Lung (tissue), 11 donors: ENCODE measurements at regions not wholly inside any gene's neighbourhood (a gene's known extent, or its start where the extent isn't known, plus 50 kb on each side); places are given as distances from the start of the nearest gene placed in this dataset.

Experiments
- ATAC-seq: fragments of 200-7000 bp; cut with Tn5 transposase; one replicate; pipeline ENCODE4 v1.9.1; 2020; ENCODE audit warnings: moderate number of reproducible peaks; ENCODE audit not compliant: insufficient read depth, low FRiP score
- DNase-seq, 3 donors: peaks; one replicate each; pipeline ENCODE4 v3.0.0-alpha.2; 2013 to 2017
- H3K27ac ChIP-seq, 2 donors: one replicate each; pipeline ENCODE4 v1.5.1; 2013; ENCODE audit warnings: mild to moderate bottlenecking in 2 of 2, moderate library complexity in 2 of 2, control low read depth in 1 of 2, inconsistent platforms in 1 of 2, low read depth in 1 of 2, low read length in 1 of 2
- H3K27me3 ChIP-seq, 3 donors: one replicate each; pipeline ENCODE4 v1.5.1; 2013; ENCODE audit warnings: low read length in 2 of 3; ENCODE audit not compliant: control insufficient read depth in 3 of 3, insufficient read depth in 3 of 3
- H3K36me3 ChIP-seq, 4 donors: one replicate each; pipeline ENCODE4 v1.5.1; 2013; ENCODE audit warnings: low read length in 4 of 4, mild to moderate bottlenecking in 1 of 4, moderate library complexity in 1 of 4; ENCODE audit not compliant: control insufficient read depth in 4 of 4, insufficient read depth in 4 of 4
- H3K4me1 ChIP-seq, 5 donors: one replicate each; pipeline ENCODE4 v1.5.1; 2013; ENCODE audit warnings: low read length in 5 of 5, mild to moderate bottlenecking in 2 of 5, moderate library complexity in 1 of 5; ENCODE audit not compliant: control insufficient read depth in 5 of 5, insufficient read depth in 5 of 5
- H3K4me3 ChIP-seq: one replicate; pipeline ENCODE4 v1.5.1; 2013; ENCODE audit warnings: mild to moderate bottlenecking, control low read depth, moderate library complexity
- H3K9ac ChIP-seq, 2 donors: one replicate each; pipeline ENCODE4 v1.5.1; 2013; ENCODE audit warnings: low read length in 2 of 2, control low read depth in 1 of 2; ENCODE audit not compliant: insufficient read depth in 1 of 2
- H3K9me3 ChIP-seq, 4 donors: one replicate each; pipeline ENCODE4 v1.5.1; 2013; ENCODE audit warnings: low read length in 3 of 4, mild to moderate bottlenecking in 1 of 4, moderate library complexity in 1 of 4; ENCODE audit not compliant: control insufficient read depth in 4 of 4, insufficient read depth in 3 of 4
- whole genome bisulfite sequencing, 2 donors: extraction: QIAGEN DNeasy Blood & Tissue Kit; methylation state at CpG; one replicate each; pipeline ENCODE4 v1.1.7; 2013; 5-methylcytosine and 5-hydroxymethylcytosine counted together
- TF ChIP-seq, protein P1 (sequence below): IDR thresholded peaks from 2 replicates; pipeline ENCODE4 v1.5.1; 2012; ENCODE audit warnings: mild to moderate bottlenecking; ENCODE audit errors: control extremely low read depth, extremely low read depth
- donor health status: control.
- donor health status: control.
- donor health status: Bipolar disorder and iron deficiency.
- donor health status: healthy.
- donor health status: DM: yes; HTN: yes; CAD: no.

DNA sequence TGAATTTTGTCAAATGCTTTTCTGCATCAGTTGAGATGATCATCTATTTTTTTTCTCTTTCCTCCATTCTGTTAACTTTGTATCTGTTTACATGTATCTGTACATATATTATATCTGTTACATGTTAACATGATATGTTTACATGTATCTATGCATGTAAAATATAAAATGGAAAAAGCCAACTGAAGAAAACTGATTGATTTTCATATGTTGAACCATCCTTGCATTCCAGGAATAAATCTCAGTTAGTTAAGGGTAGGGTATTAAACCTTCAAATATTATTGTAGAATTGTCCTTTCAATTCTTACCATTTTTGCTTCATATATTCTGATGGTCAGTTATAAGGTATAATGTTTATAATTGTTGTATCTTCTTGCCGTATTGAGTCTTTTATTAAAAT, 336.1 kb downstream of the ZFHX3 start:
- H3K9ac ChIP-seq = no peak overlapping the region
- no peak for ATAC-seq
- TF ChIP-seq, protein P1, sequence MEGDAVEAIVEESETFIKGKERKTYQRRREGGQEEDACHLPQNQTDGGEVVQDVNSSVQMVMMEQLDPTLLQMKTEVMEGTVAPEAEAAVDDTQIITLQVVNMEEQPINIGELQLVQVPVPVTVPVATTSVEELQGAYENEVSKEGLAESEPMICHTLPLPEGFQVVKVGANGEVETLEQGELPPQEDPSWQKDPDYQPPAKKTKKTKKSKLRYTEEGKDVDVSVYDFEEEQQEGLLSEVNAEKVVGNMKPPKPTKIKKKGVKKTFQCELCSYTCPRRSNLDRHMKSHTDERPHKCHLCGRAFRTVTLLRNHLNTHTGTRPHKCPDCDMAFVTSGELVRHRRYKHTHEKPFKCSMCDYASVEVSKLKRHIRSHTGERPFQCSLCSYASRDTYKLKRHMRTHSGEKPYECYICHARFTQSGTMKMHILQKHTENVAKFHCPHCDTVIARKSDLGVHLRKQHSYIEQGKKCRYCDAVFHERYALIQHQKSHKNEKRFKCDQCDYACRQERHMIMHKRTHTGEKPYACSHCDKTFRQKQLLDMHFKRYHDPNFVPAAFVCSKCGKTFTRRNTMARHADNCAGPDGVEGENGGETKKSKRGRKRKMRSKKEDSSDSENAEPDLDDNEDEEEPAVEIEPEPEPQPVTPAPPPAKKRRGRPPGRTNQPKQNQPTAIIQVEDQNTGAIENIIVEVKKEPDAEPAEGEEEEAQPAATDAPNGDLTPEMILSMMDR = no peak

DNA sequence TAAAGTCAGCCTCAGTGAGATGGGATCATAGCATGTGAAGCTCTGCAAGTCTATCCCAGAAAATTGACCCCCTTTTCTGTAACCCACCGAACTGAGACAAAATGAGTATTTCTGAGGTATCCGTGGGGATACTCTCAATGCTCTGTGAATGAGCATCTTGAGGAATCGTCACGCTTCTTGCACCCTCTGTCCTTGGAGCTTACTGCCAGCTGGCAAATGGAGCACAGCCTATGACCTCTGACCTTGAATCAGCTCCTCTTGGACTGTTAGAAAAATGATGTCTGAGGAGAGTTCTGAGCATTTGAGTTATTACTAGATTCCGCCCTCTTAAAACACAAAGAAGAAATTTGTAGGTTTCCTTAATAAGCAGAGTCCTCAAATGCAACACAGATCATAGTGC, 342.1 kb downstream of the ZFHX3 start:
- 89 to 93% methylated on average over 5 of the region's 5 CpGs for WGBS, 2 donors
- Histone ChIP-seq H3K9me3 (peaks cover 0 to 4% (median 2%) of the 10 kb centered on the region in 4 donors), H3K27ac (no peak overlapping the region), H3K36me3 (no peaks in the 10 kb centered on the region), H3K4me3 (no peak overlapping the region), H3K4me1 (no peaks in the 10 kb centered on the region), H3K27me3 (no peaks in the 10 kb centered on the region), H3K9ac (no peak overlapping the region)
- ATAC-seq = no peak
- DNase-seq = peak in 1 of 3 donors; percentile 9
- TF ChIP-seq, protein P1 = no peak

More for the DNA sequence above, 336.1 kb downstream of the ZFHX3 start:
- H3K36me3 ChIP-seq = no peaks in the 10 kb centered on the region
- no peaks in the 10 kb centered on the region for H3K27me3 ChIP-seq
- 98 to 100% methylated on average over 1 of the region's 1 CpG for WGBS, 2 donors
- no peak overlapping the region for H3K27ac ChIP-seq
- DNase-seq = no peak
- no peaks in the 10 kb centered on the region for H3K4me1 ChIP-seq
- peaks cover 0 to 10% (median 4%) of the 10 kb centered on the region in 4 donors for H3K9me3 ChIP-seq
- H3K4me3 ChIP-seq = no peak overlapping the region

DNA sequence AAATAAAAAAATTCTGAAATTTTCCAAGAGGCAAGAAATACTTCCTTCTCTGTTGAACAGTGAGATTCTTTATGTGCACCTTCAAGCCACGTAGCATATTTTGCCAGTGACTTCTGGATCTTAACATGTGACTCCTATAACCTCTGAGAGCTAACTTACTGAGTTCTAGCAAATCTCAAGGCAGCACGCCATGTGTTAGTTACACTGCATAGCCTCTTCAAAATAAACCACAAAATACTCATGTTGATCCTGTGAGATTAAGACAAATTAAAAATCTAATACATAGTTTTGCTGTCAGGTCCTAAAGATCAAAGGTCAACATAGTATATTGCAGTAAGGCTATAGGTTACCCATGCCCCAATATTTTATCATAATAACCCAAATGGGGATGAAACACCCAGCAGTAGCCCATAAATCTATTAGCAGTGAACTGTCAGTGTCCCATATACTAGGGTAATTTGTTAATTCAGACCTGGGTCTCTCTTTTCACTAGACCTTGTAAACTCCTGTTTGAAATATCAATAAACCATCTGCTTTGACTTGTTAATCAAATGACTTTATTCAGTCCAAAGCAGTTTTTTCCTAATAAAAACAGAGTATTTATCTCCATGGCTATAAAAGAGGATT, 343.1 kb downstream of the ZFHX3 start:
- no peak for DNase-seq
- 89 to 100% methylated on average over 2 of the region's 2 CpGs for WGBS, 2 donors
- no peak overlapping the region for H3K9ac ChIP-seq
- H3K27me3 ChIP-seq = no peaks in the 10 kb centered on the region
- H3K4me3 ChIP-seq = no peak overlapping the region
- TF ChIP-seq, protein P1 = no peak
- H3K4me1 ChIP-seq = no peaks in the 10 kb centered on the region
- no peak for ATAC-seq
- no peak overlapping the region for H3K27ac ChIP-seq
- no peaks in the 10 kb centered on the region for H3K36me3 ChIP-seq
- H3K9me3 ChIP-seq = peaks cover 0 to 4% (median 0%) of the 10 kb centered on the region in 4 donors

DNA sequence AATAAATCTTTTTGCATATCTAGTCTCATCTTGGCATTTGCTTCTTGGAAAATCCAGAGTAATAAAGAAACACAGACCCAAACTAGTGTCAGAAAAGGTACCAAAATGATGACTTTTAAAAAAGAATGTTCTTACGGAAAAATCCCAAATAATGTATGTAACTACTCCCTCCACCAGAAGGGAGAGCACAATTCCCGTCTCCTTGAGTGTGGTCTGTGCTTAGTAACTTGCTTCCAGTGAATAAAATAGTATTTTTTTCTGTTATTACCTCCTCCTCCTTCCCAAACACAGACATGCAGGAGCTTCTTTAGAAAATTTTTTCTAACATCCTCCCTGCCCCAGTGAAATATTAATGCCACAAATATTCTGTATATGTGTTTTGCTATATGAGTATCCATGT, 358.1 kb downstream of the ZFHX3 start:
- H3K4me1 ChIP-seq = no peaks in the 10 kb centered on the region
- no peaks in the 10 kb centered on the region for H3K9me3 ChIP-seq
- DNase-seq (peak in 2 of 3 donors; percentile 15 to 35), ATAC-seq (no peak)
- 80 to 88% methylated on average over 2 of the region's 2 CpGs for whole genome bisulfite sequencing, 2 donors
- no peak overlapping the region for H3K4me3 ChIP-seq
- H3K9ac ChIP-seq = no peak overlapping the region
- no peaks in the 10 kb centered on the region for H3K27me3 ChIP-seq
- H3K27ac ChIP-seq = no peak overlapping the region
- TF ChIP-seq, protein P1 = no peak
- H3K36me3 ChIP-seq = no peaks in the 10 kb centered on the region
